Right ventricle myocardium inferior (tissue), 1 donor: ENCODE measurements at regions not wholly inside any gene's neighbourhood (a gene's known extent, or its start where the extent isn't known, plus 50 kb on each side); places are given as distances from the start of the nearest gene placed in this dataset.
"Not testable (repeated sequence)": the region's sequence is repeated elsewhere in the genome, so short reads cannot be mapped to it uniquely, and the experiment has no call there.

Experiments used
- ATAC-seq: fragments of 200-7000 bp; cut with Tn5 transposase; one replicate; pipeline ENCODE4 v1.9.1; 2020; ENCODE audit warnings: mild to moderate bottlenecking, moderate library complexity
- DNase-seq: peaks from one replicate; pipeline ENCODE4 v3.0.0; 2021; ENCODE audit errors: missing footprints
- intact Hi-C: fragments of 100-400 bp; cut with DNase I; formaldehyde crosslinking; loops from one replicate; pipeline ENCODE4 v1.11.0; 2022
- donor health status: DM: no; HTN: yes; CAD: no; lungs with severe emphysema.

- DNase-seq (no peak), ATAC-seq (no peak)
- intact Hi-C loops: no loop called here
Measured at GRCh38 chrX:537151-537550, 93.4 kb upstream of the SHOX start.

- ATAC-seq (no peak), DNase-seq (no peak)
- intact Hi-C loops: no loop called here
Measured at GRCh38 chrX:538311-538710, 92.3 kb upstream of the SHOX start.

GRCh38 chrX:541006-541405 is 89.6 kb upstream of the SHOX start:
- intact Hi-C loops, ATAC-seq, DNase-seq: not testable (repeated sequence)

- ATAC-seq: no peak
- intact Hi-C loops: no loop called here
- DNase-seq: no peak
Measured at GRCh38 chrX:542179-542578, 88.4 kb upstream of the SHOX start.

- ATAC-seq: no peak
- intact Hi-C loops: no loop called here
- no peak for DNase-seq
Measured at GRCh38 chrX:545452-545885, 85.1 kb upstream of the SHOX start.

GRCh38 chrX:550514-550913 is 80.1 kb upstream of the SHOX start:
- intact Hi-C loops: no loop called here
- ATAC-seq: no peak
- no peak for DNase-seq

GRCh38 chrX:551306-551705 is 79.3 kb upstream of the SHOX start:
- DNase-seq: no peak
- no peak for ATAC-seq
- intact Hi-C loops: no loop called here

- ATAC-seq: no peak
- intact Hi-C loops: no loop called here
- DNase-seq: no peak
Measured at GRCh38 chrX:552496-552895, 78.1 kb upstream of the SHOX start.

GRCh38 chrX:554271-554670 is 76.3 kb upstream of the SHOX start:
- DNase-seq (no peak), ATAC-seq (no peak)
- intact Hi-C loops: no loop called here

GRCh38 chrX:555725-556666 is 74.6 kb upstream of the SHOX start:
- DNase-seq (no peak), ATAC-seq (no peak)
- intact Hi-C loops: no loop called here

- ATAC-seq, intact Hi-C loops, DNase-seq: not testable (repeated sequence)
Measured at GRCh38 chrX:557601-558000, 73.0 kb upstream of the SHOX start.

GRCh38 chrX:559282-559681 is 71.3 kb upstream of the SHOX start:
- intact Hi-C loops, ATAC-seq: not testable (repeated sequence)

GRCh38 chrX:567891-568290 is 62.7 kb upstream of the SHOX start:
- no peak for ATAC-seq
- intact Hi-C loops: no loop called here

More at GRCh38 chrX:559282-559681, 71.3 kb upstream of the SHOX start:
- not testable (repeated sequence) for DNase-seq

GRCh38 chrX:568311-568710 is 62.3 kb upstream of the SHOX start:
- DNase-seq (no peak), ATAC-seq (no peak)
- intact Hi-C loops: no loop called here

More at GRCh38 chrX:567891-568290, 62.7 kb upstream of the SHOX start:
- no peak for DNase-seq

- DNase-seq: no peak
- intact Hi-C loops: no loop called here
- no peak for ATAC-seq
Measured at GRCh38 chrX:572538-573124, 58.0 kb upstream of the SHOX start.

- intact Hi-C loops: no loop called here
- no peak for DNase-seq
- no peak for ATAC-seq
Measured at GRCh38 chrX:574251-574650, 56.3 kb upstream of the SHOX start.

GRCh38 chrX:574830-575229 is 55.8 kb upstream of the SHOX start:
- ATAC-seq (no peak), DNase-seq (no peak)
- intact Hi-C loops: no loop called here

- DNase-seq: no peak
- intact Hi-C loops: no loop called here
- no peak for ATAC-seq
Measured at GRCh38 chrX:576904-577560, 53.6 kb upstream of the SHOX start.

GRCh38 chrX:578531-578930 is 52.1 kb upstream of the SHOX start:
- no peak for ATAC-seq
- intact Hi-C loops: no loop called here
- no peak for DNase-seq

- ATAC-seq (no peak), DNase-seq (no peak)
- intact Hi-C loops: no loop called here
Measured at GRCh38 chrX:580030-580429, 50.6 kb upstream of the SHOX start.
